Cardiac fibroblast (primary cell): ENCODE measurements at regions not wholly inside any gene's neighbourhood (a gene's known extent, or its start where the extent isn't known, plus 50 kb on each side); places are given as distances from the start of the nearest gene placed in this dataset.

Experiments used
- DNase-seq, 2 donors: peaks; one replicate each; pipeline versions ENCODE4 v3.0.0 to v3.0.0-alpha.2; 2010; ENCODE audit warnings: low read depth in 2 of 2
- H3K4me3 ChIP-seq, 2 donors: replicated peaks in 1 of 2; 1 replicate in 1 of 2; 2 replicates in 1 of 2; pipeline ENCODE4 v1.5.1; 2011; ENCODE audit warnings: low read depth in 2 of 2, low read length in 2 of 2, mild to moderate bottlenecking in 2 of 2, moderate library complexity in 1 of 2
- CTCF ChIP-seq: IDR thresholded peaks from one replicate; pipeline ENCODE4 v1.5.1; 2011; ENCODE audit warnings: low read depth, mild to moderate bottlenecking, low read length, inconsistent platforms

GRCh38 chr6:47879015-47879414, 97.2 kb downstream of the OPN5 start:
- no peak for TF ChIP-seq CTCF
- DNase-seq: no peak
- H3K4me3 ChIP-seq: no peak overlapping the region
